ENCODE measurements at regions not wholly inside any gene's neighbourhood (a gene's known extent, or its start where the extent isn't known, plus 50 kb on each side); places are given as distances from the start of the nearest gene placed in this dataset.

- TF ChIP-seq CTCF (IDR thresholded peaks at IDR 0.05), result no peak
- Histone ChIP-seq H3K27ac (no peak overlapping the region), H3K9me3 (no peaks in the 10 kb centered on the region), H3K4me3 (no peak overlapping the region), H3K36me3 (no peaks in the 10 kb centered on the region), H3K4me1 (no peaks in the 10 kb centered on the region), H3K27me3 (peaks cover 36% of the 10 kb centered on the region)
- intact Hi-C loops (cut with DNase I), result loop anchor here (5.0 kb wide), 1 partner anchor 283 kb away; no protein-coding TSS in a partner anchor
- ATAC-seq (no peak), DNase-seq (peak; percentile 15)
Measured at GRCh38 chr12:130049666-130050065, 112.6 kb upstream of the FZD10 start.

- no peaks in the 10 kb centered on the region for H3K36me3 ChIP-seq
- H3K4me3 ChIP-seq, result no peak overlapping the region
- no peak for TF ChIP-seq CTCF (IDR thresholded peaks at IDR 0.05)
- H3K27ac ChIP-seq, result no peak overlapping the region
- H3K4me1 ChIP-seq, result no peaks in the 10 kb centered on the region
- DNase-seq (peak; percentile 40), ATAC-seq (no peak)
- H3K9me3 ChIP-seq, result no peaks in the 10 kb centered on the region
- peaks cover 17% of the 10 kb centered on the region for H3K27me3 ChIP-seq
- intact Hi-C loops (cut with DNase I), result no loop called here
Measured at GRCh38 chr12:130051900-130052299, 110.4 kb upstream of the FZD10 start.

- no peaks in the 10 kb centered on the region for H3K36me3 ChIP-seq
- intact Hi-C loops (cut with DNase I), result no loop called here
- DNase-seq, result peak; percentile 46
- no peak overlapping the region for H3K4me3 ChIP-seq
- no peak overlapping the region for H3K27ac ChIP-seq
- no peak for ATAC-seq
- H3K4me1 ChIP-seq, result no peaks in the 10 kb centered on the region
- peaks cover 7% of the 10 kb centered on the region for H3K27me3 ChIP-seq
- H3K9me3 ChIP-seq, result no peaks in the 10 kb centered on the region
- TF ChIP-seq CTCF (IDR thresholded peaks at IDR 0.05), result no peak
Measured at GRCh38 chr12:130053651-130054069, 108.6 kb upstream of the FZD10 start.

GRCh38 chr12:130054803-130055202 lies 107.5 kb upstream of the FZD10 start:
- intact Hi-C loops (cut with DNase I), result no loop called here
- no peaks in the 10 kb centered on the region for H3K9me3 ChIP-seq

GRCh38 chr12:130058926-130059472 lies 103.3 kb upstream of the FZD10 start:
- ATAC-seq (no peak), DNase-seq (peak; percentile 26)
- TF ChIP-seq CTCF (IDR thresholded peaks at IDR 0.05), result no peak
- Histone ChIP-seq H3K36me3 (no peaks in the 10 kb centered on the region), H3K9me3 (no peaks in the 10 kb centered on the region), H3K27me3 (no peaks in the 10 kb centered on the region), H3K27ac (no peak overlapping the region), H3K4me3 (no peak overlapping the region), H3K4me1 (no peaks in the 10 kb centered on the region)
- intact Hi-C loops (cut with DNase I), result no loop called here

More at GRCh38 chr12:130054803-130055202, 107.5 kb upstream of the FZD10 start:
- Histone ChIP-seq H3K4me3 (no peak overlapping the region), H3K36me3 (no peaks in the 10 kb centered on the region), H3K27ac (no peak overlapping the region), H3K27me3 (peaks cover 7% of the 10 kb centered on the region), H3K4me1 (no peaks in the 10 kb centered on the region)
- ATAC-seq (no peak), DNase-seq (peak; percentile 16)
- TF ChIP-seq CTCF (IDR thresholded peaks at IDR 0.05), result no peak

- peak; percentile 33 for ATAC-seq
- DNase-seq, result peak; percentile 39
- Histone ChIP-seq H3K27me3 (no peaks in the 10 kb centered on the region), H3K4me3 (no peak overlapping the region), H3K36me3 (no peaks in the 10 kb centered on the region), H3K27ac (no peak overlapping the region), H3K4me1 (no peaks in the 10 kb centered on the region), H3K9me3 (no peaks in the 10 kb centered on the region)
- intact Hi-C loops (cut with DNase I), result no loop called here
- no peak for TF ChIP-seq CTCF (IDR thresholded peaks at IDR 0.05)
Measured at GRCh38 chr12:130063866-130064265, 98.4 kb upstream of the FZD10 start.

Data from upper lobe of right lung (tissue), 1 donor.